ENCODE measurements at regions not wholly inside any gene's neighbourhood (a gene's known extent, or its start where the extent isn't known, plus 50 kb on each side); places are given as distances from the start of the nearest gene placed in this dataset.

- H3K36me3 ChIP-seq (ENCODE audit: insufficient read depth in 1 of 2, low read depth in 1 of 2), result no peaks in the 10 kb centered on the region
- H3K9me3 ChIP-seq, result no peaks in the 10 kb centered on the region
- no peak for ATAC-seq
- intact Hi-C loops (cut with DNase I), result no loop called here
- no peak for DNase-seq
- TF ChIP-seq CTCF (IDR thresholded peaks at IDR 0.05), result no peak
- H3K4me3 ChIP-seq, result no peak overlapping the region
- WGBS, 3 donors, result 84 to 90% (median 90%) methylated on average over 4 of the region's 4 CpGs
- H3K27me3 ChIP-seq (ENCODE audit: insufficient read depth in 3 of 3, low read length in 2 of 3), result no peaks in the 10 kb centered on the region
- H3K27ac ChIP-seq, result no peak overlapping the region
- H3K4me1 ChIP-seq, result no peaks in the 10 kb centered on the region
These were observed 1725.3 kb downstream of the EFNA5 start for GRCh38 chr5:105945203-105945972.

GRCh38 chr5:105940181-105940580, 1730.6 kb downstream of the EFNA5 start:
- no peaks in the 10 kb centered on the region for H3K9me3 ChIP-seq
- H3K4me3 ChIP-seq, result no peak overlapping the region
- intact Hi-C loops (cut with DNase I), result no loop called here
- ATAC-seq, result no peak
- no peak for DNase-seq
- H3K4me1 ChIP-seq, result no peaks in the 10 kb centered on the region
- no peak overlapping the region for H3K27ac ChIP-seq
- no peak for TF ChIP-seq CTCF (IDR thresholded peaks at IDR 0.05)
- H3K27me3 ChIP-seq (ENCODE audit: insufficient read depth in 3 of 3, low read length in 2 of 3), result no peaks in the 10 kb centered on the region
- no peaks in the 10 kb centered on the region for H3K36me3 ChIP-seq (ENCODE audit: insufficient read depth in 1 of 2, low read depth in 1 of 2)

- no peak for TF ChIP-seq CTCF (IDR thresholded peaks at IDR 0.05)
- H3K27me3 ChIP-seq (ENCODE audit: insufficient read depth in 3 of 3, low read length in 2 of 3), result no peaks in the 10 kb centered on the region
- intact Hi-C loops (cut with DNase I), result no loop called here
- H3K27ac ChIP-seq, result no peak overlapping the region
- H3K4me3 ChIP-seq, result no peak overlapping the region
- H3K36me3 ChIP-seq (ENCODE audit: insufficient read depth in 1 of 2, low read depth in 1 of 2), result no peaks in the 10 kb centered on the region
- DNase-seq (no peak), ATAC-seq (no peak)
- H3K4me1 ChIP-seq, result no peaks in the 10 kb centered on the region
- no peaks in the 10 kb centered on the region for H3K9me3 ChIP-seq
These were observed 1736.6 kb downstream of the EFNA5 start for GRCh38 chr5:105934171-105934570.

- no peak overlapping the region for H3K4me3 ChIP-seq
- no peak for TF ChIP-seq CTCF (IDR thresholded peaks at IDR 0.05)
- no peak for ATAC-seq
- no peaks in the 10 kb centered on the region for H3K27me3 ChIP-seq (ENCODE audit: insufficient read depth in 3 of 3, low read length in 2 of 3)
- intact Hi-C loops (cut with DNase I), result no loop called here
- H3K36me3 ChIP-seq (ENCODE audit: insufficient read depth in 1 of 2, low read depth in 1 of 2), result no peaks in the 10 kb centered on the region
- WGBS, 3 donors, result 14 to 33% (median 18%) methylated on average over 2 of the region's 2 CpGs
- DNase-seq, result no peak
- H3K9me3 ChIP-seq, result no peaks in the 10 kb centered on the region
- no peak overlapping the region for H3K27ac ChIP-seq
- no peaks in the 10 kb centered on the region for H3K4me1 ChIP-seq
These were observed 1738.8 kb downstream of the EFNA5 start for GRCh38 chr5:105931881-105932421.

GRCh38 chr5:105929858-105930257, 1740.9 kb downstream of the EFNA5 start:
- no peaks in the 10 kb centered on the region for H3K36me3 ChIP-seq (ENCODE audit: insufficient read depth in 1 of 2, low read depth in 1 of 2)
- no peak for TF ChIP-seq CTCF (IDR thresholded peaks at IDR 0.05)
- H3K4me3 ChIP-seq, result no peak overlapping the region
- H3K27me3 ChIP-seq (ENCODE audit: insufficient read depth in 3 of 3, low read length in 2 of 3), result no peaks in the 10 kb centered on the region
- WGBS, 3 donors, result 60 to 69% (median 65%) methylated on average over 1 of the region's 1 CpG
- intact Hi-C loops (cut with DNase I), result no loop called here
- H3K9me3 ChIP-seq, result no peaks in the 10 kb centered on the region
- no peak overlapping the region for H3K27ac ChIP-seq
- ATAC-seq (no peak), DNase-seq (no peak)
- H3K4me1 ChIP-seq, result no peaks in the 10 kb centered on the region
